Right lobe of liver (tissue), 6 donors: ENCODE measurements at regions not wholly inside any gene's neighbourhood (a gene's known extent, or its start where the extent isn't known, plus 50 kb on each side); places are given as distances from the start of the nearest gene placed in this dataset.

Experiments used
- ATAC-seq, 4 donors: fragments of 200-7000 bp; cut with Tn5 transposase; one replicate each; pipeline ENCODE4 v1.9.1; 2020; ENCODE audit warnings: mild to moderate bottlenecking in 4 of 4, moderate library complexity in 4 of 4
- DNase-seq, 3 donors: peaks; one replicate each; pipeline ENCODE4 v3.0.0-alpha.2; 2020
- H3K27ac ChIP-seq, 3 donors: fragments of 200-600 bp; one replicate each; pipeline ENCODE4 v1.8.0; 2022
- H3K27me3 ChIP-seq, 2 donors: fragments of 200-600 bp; one replicate each; pipeline ENCODE4 v1.8.0; 2022
- H3K36me3 ChIP-seq, 4 donors: fragments of 200-600 bp; sonication (generic) in 1 of 4; one replicate each; pipeline versions ENCODE4 v1.5.1 to v1.8.0; 2017 to 2022; ENCODE audit warnings: control low read depth in 1 of 4
- H3K4me1 ChIP-seq, 4 donors: fragments of 200-600 bp; sonication (generic) in 1 of 4; one replicate each; pipeline versions ENCODE4 v1.5.1 to v1.8.0; 2017 to 2022; ENCODE audit warnings: control low read depth in 1 of 4
- H3K4me3 ChIP-seq, 3 donors: fragments of 200-600 bp; one replicate each; pipeline ENCODE4 v1.8.0; 2022
- H3K9me3 ChIP-seq, 4 donors: fragments of 200-600 bp; sonication (generic) in 1 of 4; one replicate each; pipeline versions ENCODE4 v1.5.1 to v1.8.0; 2017 to 2022; ENCODE audit warnings: control low read depth in 1 of 4
- POLR2A ChIP-seq: fragments of 450-650 bp; IDR thresholded peaks from one replicate; pipeline ENCODE4 v1.6.1; 2017; ENCODE audit warnings: antibody characterized with exemption, mild to moderate bottlenecking
- WGBS: methylation state at CpG from one replicate; pipeline ENCODE4 v1.1.6; 2018; ENCODE audit warnings: low coverage, low lambda C conversion rate; ENCODE audit not compliant: insufficient coverage; ENCODE audit errors: missing lambda C conversion rate; 5-methylcytosine and 5-hydroxymethylcytosine counted together
- intact Hi-C, 2 donors: fragments of 100-400 bp; cut with DNase I; formaldehyde crosslinking; loops; one replicate each; pipeline versions ENCODE4 v1.11.2 to v1.14.1; 2022
- TF ChIP-seq, protein P1 (sequence below), 4 donors: fragments of 200-600 bp in 3 of 4; fragments of 450-650 bp in 1 of 4; IDR thresholded peaks; one replicate each; pipeline versions ENCODE4 v1.5.1 to v1.8.0; 2016 to 2022; ENCODE audit warnings: antibody characterized with exemption in 4 of 4, mild to moderate bottlenecking in 2 of 4
- donor health status: DM: no; HTN: yes; CAD: no.
- donor health status: DM: no; HTN: no; CAD: no.
- donor health status: DM: no; HTN: no; CAD: no.
- donor health status: DM: no; HTN: yes; CAD: no.
- donor health status: DM: no; HTN: yes; CAD: no.

DNA sequence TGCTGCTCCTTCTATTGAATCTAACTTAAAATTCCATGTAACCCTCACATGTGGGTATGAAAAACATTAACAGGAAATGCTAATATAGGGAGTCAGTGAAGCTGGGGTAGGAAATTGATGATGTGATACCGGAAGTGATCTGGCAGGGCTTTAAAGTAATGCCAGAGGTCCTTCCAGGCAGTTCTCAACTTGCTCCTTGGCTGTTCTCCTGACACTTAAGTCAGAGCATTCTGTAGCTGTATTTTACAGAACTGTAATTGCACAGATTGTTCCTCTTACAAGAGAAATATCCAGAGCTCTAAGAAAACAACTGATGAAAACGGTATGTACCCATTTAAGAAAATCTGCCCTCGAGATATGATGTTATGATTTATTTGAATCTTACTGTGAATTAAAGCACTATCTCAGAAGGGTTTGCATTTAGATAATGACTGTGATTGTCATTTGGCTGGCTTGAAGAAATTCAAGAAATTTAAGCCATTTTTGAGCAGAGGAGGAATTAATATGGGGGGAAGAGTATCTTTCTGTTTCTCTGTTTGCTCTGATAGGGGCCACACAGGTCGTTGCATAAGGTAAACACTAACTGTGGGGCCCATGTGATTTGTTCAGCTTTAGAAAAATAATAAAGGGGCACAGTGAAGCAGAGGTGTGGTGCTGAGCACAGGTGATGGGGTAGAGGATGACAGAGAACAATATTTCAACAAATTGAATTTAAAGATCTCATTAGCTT lies 88.4 kb downstream of the BBS10 start:
- DNase-seq: no peak
- Histone ChIP-seq H3K4me1 (no peaks in the 10 kb centered on the region), H3K9me3 (no peaks in the 10 kb centered on the region), H3K36me3 (no peaks in the 10 kb centered on the region), H3K27me3 (no peaks in the 10 kb centered on the region), H3K4me3 (no peak overlapping the region), H3K27ac (no peak overlapping the region)
- WGBS: 46% methylated on average over 4 of the region's 4 CpGs
- intact Hi-C loops: no loop called here
- TF ChIP-seq, protein P1, sequence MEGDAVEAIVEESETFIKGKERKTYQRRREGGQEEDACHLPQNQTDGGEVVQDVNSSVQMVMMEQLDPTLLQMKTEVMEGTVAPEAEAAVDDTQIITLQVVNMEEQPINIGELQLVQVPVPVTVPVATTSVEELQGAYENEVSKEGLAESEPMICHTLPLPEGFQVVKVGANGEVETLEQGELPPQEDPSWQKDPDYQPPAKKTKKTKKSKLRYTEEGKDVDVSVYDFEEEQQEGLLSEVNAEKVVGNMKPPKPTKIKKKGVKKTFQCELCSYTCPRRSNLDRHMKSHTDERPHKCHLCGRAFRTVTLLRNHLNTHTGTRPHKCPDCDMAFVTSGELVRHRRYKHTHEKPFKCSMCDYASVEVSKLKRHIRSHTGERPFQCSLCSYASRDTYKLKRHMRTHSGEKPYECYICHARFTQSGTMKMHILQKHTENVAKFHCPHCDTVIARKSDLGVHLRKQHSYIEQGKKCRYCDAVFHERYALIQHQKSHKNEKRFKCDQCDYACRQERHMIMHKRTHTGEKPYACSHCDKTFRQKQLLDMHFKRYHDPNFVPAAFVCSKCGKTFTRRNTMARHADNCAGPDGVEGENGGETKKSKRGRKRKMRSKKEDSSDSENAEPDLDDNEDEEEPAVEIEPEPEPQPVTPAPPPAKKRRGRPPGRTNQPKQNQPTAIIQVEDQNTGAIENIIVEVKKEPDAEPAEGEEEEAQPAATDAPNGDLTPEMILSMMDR (IDR thresholded peaks at IDR 0.05): no peak
- no peak for TF ChIP-seq POLR2A
- peak in 2 of 4 donors; percentile 39 to 71 for ATAC-seq

DNA sequence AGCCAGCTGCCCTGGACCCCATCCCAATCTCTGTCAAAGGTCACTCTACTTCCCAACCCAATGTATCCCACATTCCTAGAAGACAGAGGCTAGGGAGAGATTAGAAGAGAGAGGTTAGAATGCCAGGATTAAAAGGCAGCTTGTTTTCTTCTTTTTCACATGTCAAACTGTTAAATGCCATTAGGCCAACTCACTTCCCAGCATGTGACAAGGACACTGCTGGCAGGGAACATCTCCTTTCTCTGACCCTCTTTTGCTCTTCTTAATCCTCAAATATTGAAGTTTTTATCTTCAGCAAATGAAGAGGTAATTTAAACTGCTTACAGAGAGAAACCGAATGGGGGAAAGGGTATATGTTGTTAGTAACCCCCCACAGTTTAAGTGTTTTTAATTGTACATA lies 89.1 kb downstream of the BBS10 start:
- TF ChIP-seq, protein P1 (IDR thresholded peaks at IDR 0.05): no peak
- no peak for TF ChIP-seq POLR2A
- intact Hi-C loops: no loop called here
- no peak overlapping the region for H3K27ac ChIP-seq

DNA sequence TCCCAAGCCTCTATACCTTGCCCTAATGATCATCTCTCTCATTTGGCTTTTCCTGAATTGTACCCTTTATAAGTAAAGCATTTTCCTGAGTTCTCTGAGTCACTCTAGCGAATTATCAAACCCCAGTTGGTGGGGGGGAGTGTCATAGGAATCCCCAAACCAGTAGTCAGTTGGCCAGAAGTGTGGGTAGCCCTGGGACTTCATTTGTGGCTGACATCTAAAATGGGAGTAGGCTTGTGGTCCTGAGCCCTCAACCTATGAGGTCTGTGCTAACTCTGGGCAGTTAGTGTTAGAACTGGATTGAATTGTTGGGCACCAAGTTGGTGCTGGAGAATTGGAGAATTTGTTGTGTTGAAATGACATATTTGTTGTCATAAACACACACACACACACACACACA lies 91.3 kb downstream of the BBS10 start:
- intact Hi-C loops: no loop called here
- DNase-seq (no peak), ATAC-seq (no peak)
- no peak for TF ChIP-seq POLR2A
- TF ChIP-seq, protein P1 (IDR thresholded peaks at IDR 0.05): no peak
- Histone ChIP-seq H3K4me3 (no peak overlapping the region), H3K4me1 (no peaks in the 10 kb centered on the region), H3K36me3 (no peaks in the 10 kb centered on the region), H3K9me3 (no peaks in the 10 kb centered on the region), H3K27ac (no peak overlapping the region), H3K27me3 (no peaks in the 10 kb centered on the region)
- 100% methylated on average over 1 of the region's 1 CpG for WGBS

More for the DNA sequence above, 89.1 kb downstream of the BBS10 start:
- 46% methylated on average over 1 of the region's 1 CpG for WGBS
- DNase-seq: no peak
- no peaks in the 10 kb centered on the region for H3K9me3 ChIP-seq
- H3K4me1 ChIP-seq: no peaks in the 10 kb centered on the region
- no peaks in the 10 kb centered on the region for H3K36me3 ChIP-seq
- peak in 1 of 4 donors; percentile 31 for ATAC-seq
- no peaks in the 10 kb centered on the region for H3K27me3 ChIP-seq
- H3K4me3 ChIP-seq: no peak overlapping the region

DNA sequence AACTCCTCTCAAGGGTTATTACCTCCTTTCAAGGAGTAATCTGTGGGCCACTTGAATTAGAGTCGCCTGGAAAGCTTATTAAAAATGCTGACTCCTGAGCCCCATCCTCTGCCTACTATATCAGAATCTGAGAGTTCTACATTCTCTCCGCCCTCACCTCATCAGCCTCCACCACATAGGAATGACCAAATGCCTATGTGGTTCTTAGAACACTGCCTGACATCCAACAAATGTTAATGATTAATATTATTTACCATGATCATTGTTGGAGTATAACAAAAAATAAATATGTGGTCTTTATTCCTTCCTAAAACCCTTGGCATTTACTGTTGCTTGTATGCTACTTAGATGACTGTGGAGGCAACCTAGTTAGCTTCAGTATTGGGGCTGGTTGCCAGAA lies 91.9 kb downstream of the BBS10 start:
- no peaks in the 10 kb centered on the region for H3K4me1 ChIP-seq
- ATAC-seq: no peak
- intact Hi-C loops: no loop called here
- no peak for TF ChIP-seq POLR2A
- TF ChIP-seq, protein P1 (IDR thresholded peaks at IDR 0.05): no peak
- H3K9me3 ChIP-seq: no peaks in the 10 kb centered on the region
- H3K27me3 ChIP-seq: no peaks in the 10 kb centered on the region
- no peak for DNase-seq
- WGBS: 77% methylated on average over 2 of the region's 2 CpGs
- H3K27ac ChIP-seq: no peak overlapping the region
- no peak overlapping the region for H3K4me3 ChIP-seq
- no peaks in the 10 kb centered on the region for H3K36me3 ChIP-seq
